Epithelial cell of esophagus (primary cell): ENCODE measurements at regions not wholly inside any gene's neighbourhood (a gene's known extent, or its start where the extent isn't known, plus 50 kb on each side); places are given as distances from the start of the nearest gene placed in this dataset.
"Not testable (repeated sequence)": the region's sequence is repeated elsewhere in the genome, so short reads cannot be mapped to it uniquely, and the experiment has no call there.

ENCODE experiments used
- DNase-seq: peaks from one replicate; pipeline ENCODE4 v3.0.0; 2010; ENCODE audit warnings: low read depth
- H3K4me3 ChIP-seq: 2 replicates; pipeline ENCODE4 v1.5.1; 2011; ENCODE audit warnings: mild to moderate bottlenecking, low read length, control low read depth
- CTCF ChIP-seq: IDR thresholded peaks from 2 replicates; pipeline ENCODE4 v1.5.1; 2011; ENCODE audit warnings: low read depth, mild to moderate bottlenecking, low read length, control low read depth, inconsistent platforms; ENCODE audit not compliant: insufficient read depth; ENCODE audit errors: missing control alignments

GRCh38 chr2:80968450-80968849 lies 663.9 kb upstream of the LRRTM1 start:
- H3K4me3 ChIP-seq = no peak overlapping the region
- no peak for DNase-seq
- TF ChIP-seq CTCF = no peak

- DNase-seq = no peak
- TF ChIP-seq CTCF = no peak
- no peak overlapping the region for H3K4me3 ChIP-seq
Measured at GRCh38 chr2:80947601-80948130, 643.1 kb upstream of the LRRTM1 start.

- TF ChIP-seq CTCF = no peak
- DNase-seq = no peak
- no peak overlapping the region for H3K4me3 ChIP-seq
Measured at GRCh38 chr2:80943487-80943886, 638.9 kb upstream of the LRRTM1 start.

GRCh38 chr2:80942766-80943165 lies 638.2 kb upstream of the LRRTM1 start:
- H3K4me3 ChIP-seq = no peak overlapping the region

GRCh38 chr2:80938463-80938862 lies 633.9 kb upstream of the LRRTM1 start:
- no peak for DNase-seq
- no peak for TF ChIP-seq CTCF
- H3K4me3 ChIP-seq = no peak overlapping the region

More at GRCh38 chr2:80942766-80943165, 638.2 kb upstream of the LRRTM1 start:
- DNase-seq = no peak
- no peak for TF ChIP-seq CTCF

- DNase-seq = not testable (repeated sequence)
Measured at GRCh38 chr2:80931820-80932219, 627.3 kb upstream of the LRRTM1 start.

GRCh38 chr2:80930777-80931176 lies 626.2 kb upstream of the LRRTM1 start:
- DNase-seq = no peak
- TF ChIP-seq CTCF = no peak
- H3K4me3 ChIP-seq = no peak overlapping the region

More at GRCh38 chr2:80931820-80932219, 627.3 kb upstream of the LRRTM1 start:
- not testable (repeated sequence) for H3K4me3 ChIP-seq

- DNase-seq = no peak
- no peak for TF ChIP-seq CTCF
- H3K4me3 ChIP-seq = no peak overlapping the region
Measured at GRCh38 chr2:80926168-80926567, 621.6 kb upstream of the LRRTM1 start.
